Lower leg skin (tissue), 4 donors: ENCODE measurements at regions not wholly inside any gene's neighbourhood (a gene's known extent, or its start where the extent isn't known, plus 50 kb on each side); places are given as distances from the start of the nearest gene placed in this dataset.

Experiments used
- DNase-seq, 2 donors: peaks; one replicate each; pipeline ENCODE4 v3.0.0-alpha.2; 2019; ENCODE audit warnings: low spot score in 2 of 2
- H3K4me3 ChIP-seq: fragments of 200-600 bp; sonication (generic); 2 replicates; pipeline ENCODE4 v1.5.1; 2017; ENCODE audit warnings: mild to moderate bottlenecking, low read depth; ENCODE audit not compliant: poor library complexity, severe bottlenecking
- CTCF ChIP-seq, 3 donors: fragments of 450-650 bp; IDR thresholded peaks; one replicate each; pipeline ENCODE4 v1.5.1; 2016; ENCODE audit warnings: antibody characterized with exemption in 3 of 3, mild to moderate bottlenecking in 3 of 3, moderate library complexity in 2 of 3
- POLR2A ChIP-seq, 2 donors: fragments of 450-650 bp; IDR thresholded peaks; one replicate each; pipeline ENCODE4 v1.6.1; 2016 to 2017; ENCODE audit warnings: antibody characterized with exemption in 2 of 2, mild to moderate bottlenecking in 1 of 2, moderate library complexity in 1 of 2
- WGBS, 2 donors: methylation state at CpG; one replicate each; pipeline ENCODE4 v1.1.5; 2018; 5-methylcytosine and 5-hydroxymethylcytosine counted together
- intact Hi-C: fragments of 100-400 bp; cut with DNase I; formaldehyde crosslinking; loops from one replicate; pipeline ENCODE4 v1.15.0; 2023; ENCODE audit warnings: low total_unique reads

- 94 to 95% methylated on average over 6 of the region's 6 CpGs for WGBS, 2 donors
- TF ChIP-seq POLR2A (IDR thresholded peaks at IDR 0.05) (no peak), CTCF (IDR thresholded peaks at IDR 0.05) (no peak)
- intact Hi-C loops = no loop called here
These were observed 317.9 kb downstream of the TCERG1L start for GRCh38 chr10:130993612-130994011.

GRCh38 chr10:130994191-130994590 lies 317.3 kb downstream of the TCERG1L start:
- intact Hi-C loops = no loop called here
- 59 to 80% methylated on average over 7 of the region's 7 CpGs for WGBS, 2 donors
- DNase-seq = peak; percentile 27 to 82
- TF ChIP-seq CTCF (IDR thresholded peaks at IDR 0.05) = no peak
- TF ChIP-seq POLR2A (IDR thresholded peaks at IDR 0.05) = no peak
- H3K4me3 ChIP-seq = no peak overlapping the region

More at GRCh38 chr10:130993612-130994011, 317.9 kb downstream of the TCERG1L start:
- H3K4me3 ChIP-seq = no peak overlapping the region
- DNase-seq = peak in 1 of 2 donors; percentile 61

- WGBS, 2 donors = 41 to 62% methylated on average over 7 of the region's 7 CpGs
- intact Hi-C loops = no loop called here
- no peak for TF ChIP-seq POLR2A (IDR thresholded peaks at IDR 0.05)
- no peak overlapping the region for H3K4me3 ChIP-seq
- peak in 1 of 2 donors; percentile 34 for DNase-seq
These were observed 316.7 kb downstream of the TCERG1L start for GRCh38 chr10:130994845-130995244.

- intact Hi-C loops = no loop called here
These were observed 314.1 kb downstream of the TCERG1L start for GRCh38 chr10:130997267-130998045.

GRCh38 chr10:130998046-130998435 lies 313.5 kb downstream of the TCERG1L start:
- no peak overlapping the region for H3K4me3 ChIP-seq
- TF ChIP-seq CTCF (IDR thresholded peaks at IDR 0.05) = no peak
- no peak for TF ChIP-seq POLR2A (IDR thresholded peaks at IDR 0.05)
- no peak for DNase-seq
- 72 to 75% methylated on average over 5 of the region's 5 CpGs for WGBS, 2 donors
- intact Hi-C loops = no loop called here

More at GRCh38 chr10:130997267-130998045, 314.1 kb downstream of the TCERG1L start:
- peak in 1 of 2 donors; percentile 42 for DNase-seq
- WGBS, 2 donors = 65 to 79% methylated on average over 7 to 8 of the region's 8 CpGs
- no peak for TF ChIP-seq CTCF (IDR thresholded peaks at IDR 0.05)
- no peak for TF ChIP-seq POLR2A (IDR thresholded peaks at IDR 0.05)
- H3K4me3 ChIP-seq = no peak overlapping the region

GRCh38 chr10:130998642-130999041 lies 312.9 kb downstream of the TCERG1L start:
- WGBS, 2 donors = 91 to 99% methylated on average over 9 to 10 of the region's 10 CpGs
- DNase-seq = peak in 1 of 2 donors; percentile 68
- TF ChIP-seq CTCF (IDR thresholded peaks at IDR 0.05) = no peak
- no peak for TF ChIP-seq POLR2A (IDR thresholded peaks at IDR 0.05)
- intact Hi-C loops = no loop called here
- H3K4me3 ChIP-seq = no peak overlapping the region
